HAP-1 (cell line): ENCODE measurements at regions not wholly inside any gene's neighbourhood (a gene's known extent, or its start where the extent isn't known, plus 50 kb on each side); places are given as distances from the start of the nearest gene placed in this dataset.
"Not testable (repeated sequence)": the region's sequence is repeated elsewhere in the genome, so short reads cannot be mapped to it uniquely, and the experiment has no call there.

ENCODE experiments used
- DNase-seq, 2 experiments: peaks; one replicate each; pipeline ENCODE4 v3.0.0-alpha.2; 2016 to 2020; ENCODE audit warnings: low spot score in 2 of 2
- H3K27me3 ChIP-seq: fragments of 250-450 bp; sonication (Bioruptor Pico); 2 replicates; pipeline ENCODE4 v1.5.1; 2020; ENCODE audit warnings: low read depth, mild to moderate bottlenecking, moderate library complexity
- H3K36me3 ChIP-seq: fragments of 250-450 bp; sonication (Bioruptor Pico); replicated peaks from 2 replicates; pipeline ENCODE4 v1.5.1; 2020; ENCODE audit warnings: mild to moderate bottlenecking
- H3K4me1 ChIP-seq: fragments of 250-450 bp; sonication (Bioruptor Pico); 2 replicates; pipeline ENCODE4 v1.5.1; 2020; ENCODE audit warnings: mild to moderate bottlenecking
- H3K4me3 ChIP-seq: fragments of 250-450 bp; sonication (Bioruptor Pico); 2 replicates; pipeline ENCODE4 v1.5.1; 2020; ENCODE audit warnings: mild to moderate bottlenecking, moderate library complexity
- H3K9me3 ChIP-seq: fragments of 250-450 bp; sonication (Bioruptor Pico); 2 replicates; pipeline ENCODE4 v1.5.1; 2020; ENCODE audit warnings: mild to moderate bottlenecking, moderate library complexity
- in situ Hi-C: fragments of 300-500 bp; cut with MboI; formaldehyde crosslinking; loops from 3 replicates; pipeline ENCODE4 v1.14.3; 2020; ENCODE audit warnings: low sequenced_read_pairs, inconsistent platforms, mixed read lengths

DNA sequence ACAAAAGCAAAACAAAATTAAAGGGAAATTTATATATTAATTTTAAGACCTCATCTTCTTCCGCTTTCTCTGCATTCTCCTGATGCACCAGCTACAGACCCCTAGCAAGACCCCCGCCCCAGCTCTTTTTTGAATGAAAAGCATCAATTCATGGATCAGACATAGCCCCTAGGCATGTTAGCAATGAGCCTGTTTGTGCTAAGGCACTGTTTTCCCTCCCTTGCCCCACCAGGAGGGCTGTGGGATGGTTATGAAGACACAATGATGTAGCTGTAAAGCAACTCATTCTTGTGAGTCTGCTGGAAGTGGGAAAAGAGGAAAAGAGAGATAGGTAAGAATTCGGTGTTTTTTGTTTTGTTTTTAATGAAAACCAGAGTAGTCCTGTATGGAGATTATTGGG, 88.5 kb upstream of the ZBTB18 start:
- in situ Hi-C loops, result no loop called here

GRCh38 chr1:243959998-243960397, 91.1 kb upstream of the ZBTB18 start:
- no peak overlapping the region for H3K4me3 ChIP-seq
- DNase-seq, result no peak
- in situ Hi-C loops, result no loop called here
- H3K9me3 ChIP-seq, result no peaks in the 10 kb centered on the region
- H3K4me1 ChIP-seq, result no peaks in the 10 kb centered on the region
- no peaks in the 10 kb centered on the region for H3K36me3 ChIP-seq
- H3K27me3 ChIP-seq, result no peaks in the 10 kb centered on the region

More for the DNA sequence above, 88.5 kb upstream of the ZBTB18 start:
- Histone ChIP-seq H3K9me3 (no peaks in the 10 kb centered on the region), H3K36me3 (no peaks in the 10 kb centered on the region), H3K4me1 (no peaks in the 10 kb centered on the region), H3K4me3 (no peak overlapping the region), H3K27me3 (no peaks in the 10 kb centered on the region)
- DNase-seq, result no peak

DNA sequence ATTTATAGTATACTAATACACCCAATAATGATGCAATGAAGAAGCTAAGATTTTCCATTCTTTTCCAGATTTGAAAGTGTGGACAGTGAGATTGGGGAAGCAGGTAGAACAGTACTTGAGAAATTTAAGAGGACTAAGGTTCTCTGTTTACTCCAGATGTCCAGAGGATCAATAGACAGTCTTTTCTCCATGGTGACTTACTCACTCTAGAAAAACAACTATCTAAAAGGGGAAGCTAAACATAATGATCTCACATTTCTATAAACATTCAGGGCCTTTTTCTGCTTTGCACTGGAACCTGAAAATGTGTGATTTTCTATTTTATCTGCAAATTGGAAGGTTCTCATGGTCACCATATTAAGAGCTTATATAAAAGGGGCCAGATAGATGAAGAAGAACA, 93.9 kb upstream of the ZBTB18 start:
- Histone ChIP-seq H3K36me3 (no peaks in the 10 kb centered on the region), H3K27me3 (no peaks in the 10 kb centered on the region), H3K4me3 (no peak overlapping the region), H3K9me3 (no peaks in the 10 kb centered on the region), H3K4me1 (peaks cover 8% of the 10 kb centered on the region)
- DNase-seq, result no peak
- in situ Hi-C loops, result no loop called here

DNA sequence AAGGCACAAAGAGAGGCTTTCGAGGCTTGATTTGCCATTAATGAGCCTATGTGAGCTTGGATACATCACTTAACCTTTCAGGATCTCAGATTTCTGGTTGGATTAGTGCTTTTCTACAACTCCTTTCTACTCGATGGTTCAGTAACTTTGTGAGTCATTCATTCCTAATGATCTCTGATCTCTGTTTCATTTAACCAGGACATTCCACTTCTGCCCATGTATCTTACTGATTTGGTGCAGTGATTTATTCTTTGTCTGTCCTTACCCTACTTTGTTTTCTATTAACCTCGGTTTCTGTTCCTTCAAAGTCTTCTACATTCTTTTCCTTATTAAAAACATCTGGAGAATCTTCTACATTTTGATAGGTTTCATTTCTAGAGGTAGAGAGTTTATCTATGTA, 94.6 kb upstream of the ZBTB18 start:
- H3K4me3 ChIP-seq, result no peak overlapping the region
- no peaks in the 10 kb centered on the region for H3K9me3 ChIP-seq
- H3K27me3 ChIP-seq, result no peaks in the 10 kb centered on the region
- DNase-seq, result no peak
- H3K36me3 ChIP-seq, result no peaks in the 10 kb centered on the region
- peaks cover 8% of the 10 kb centered on the region for H3K4me1 ChIP-seq
- in situ Hi-C loops, result no loop called here

GRCh38 chr1:243951207-243951606, 99.9 kb upstream of the ZBTB18 start:
- H3K9me3 ChIP-seq, in situ Hi-C loops, DNase-seq: not testable (repeated sequence)

DNA sequence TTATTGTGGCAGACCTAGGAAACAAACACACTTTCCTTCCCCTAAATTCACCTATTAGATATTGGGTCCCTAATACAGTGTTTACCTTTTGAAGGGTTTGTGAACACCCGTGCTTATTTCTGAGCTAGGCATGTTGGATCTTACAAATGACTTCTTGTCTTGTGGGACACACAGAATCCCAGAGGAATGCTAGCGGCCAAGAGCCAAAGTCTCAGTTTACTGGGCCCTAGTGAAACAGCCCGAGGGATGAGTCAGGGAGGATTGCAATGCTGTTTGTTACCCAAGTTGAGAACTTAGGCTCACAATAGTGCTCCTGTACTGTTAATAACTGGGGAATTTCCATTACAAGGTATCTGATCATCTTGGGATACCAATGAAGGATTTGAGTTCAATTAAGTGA, 100.1 kb upstream of the AKT3 start:
- Histone ChIP-seq H3K4me1 (peaks cover 8% of the 10 kb centered on the region), H3K9me3 (no peaks in the 10 kb centered on the region)

More at GRCh38 chr1:243951207-243951606, 99.9 kb upstream of the ZBTB18 start:
- not testable (repeated sequence) for H3K4me3 ChIP-seq, H3K27me3 ChIP-seq, H3K4me1 ChIP-seq, H3K36me3 ChIP-seq

GRCh38 chr1:243946946-243947345, 96.9 kb upstream of the AKT3 start:
- H3K36me3 ChIP-seq, result no peaks in the 10 kb centered on the region
- no peaks in the 10 kb centered on the region for H3K9me3 ChIP-seq
- H3K4me3 ChIP-seq, result no peak overlapping the region
- in situ Hi-C loops, result no loop called here
- DNase-seq, result peak in 1 of 2 experiments; percentile 38
- no peaks in the 10 kb centered on the region for H3K4me1 ChIP-seq
- no peaks in the 10 kb centered on the region for H3K27me3 ChIP-seq

More for the DNA sequence above, 100.1 kb upstream of the AKT3 start:
- Histone ChIP-seq H3K36me3 (no peaks in the 10 kb centered on the region), H3K27me3 (no peaks in the 10 kb centered on the region), H3K4me3 (no peak overlapping the region)
- in situ Hi-C loops, result no loop called here
- no peak for DNase-seq

- no peak overlapping the region for H3K4me3 ChIP-seq
- H3K9me3 ChIP-seq, result no peaks in the 10 kb centered on the region
- DNase-seq, result no peak
- H3K27me3 ChIP-seq, result no peaks in the 10 kb centered on the region
- H3K36me3 ChIP-seq, result no peaks in the 10 kb centered on the region
- in situ Hi-C loops, result no loop called here
- H3K4me1 ChIP-seq, result no peaks in the 10 kb centered on the region
Measured at GRCh38 chr1:243946253-243946652, 96.2 kb upstream of the AKT3 start.

DNA sequence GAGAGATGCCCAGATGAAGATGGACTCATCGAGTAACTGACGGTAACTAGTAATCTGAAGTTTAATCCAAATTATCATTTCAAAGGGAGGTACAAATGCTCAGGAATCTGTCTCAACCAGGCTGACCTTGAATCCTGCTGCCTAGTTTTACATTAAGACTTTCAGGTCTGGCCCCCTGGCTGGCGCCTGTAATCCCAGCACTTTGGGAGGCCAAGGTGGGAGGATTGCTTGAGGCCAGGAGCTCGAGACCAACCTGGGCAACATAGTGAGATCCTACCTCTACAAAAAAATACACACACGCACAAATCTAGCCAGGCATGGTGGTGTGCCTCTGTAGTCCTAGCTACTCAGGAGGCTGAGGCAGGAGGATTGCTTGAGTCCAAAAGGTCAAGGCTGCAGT, 95.7 kb upstream of the AKT3 start:
- in situ Hi-C loops, result no loop called here
- peak in 1 of 2 experiments; percentile 19 for DNase-seq

GRCh38 chr1:243944429-243945160, 94.6 kb upstream of the AKT3 start:
- DNase-seq, result no peak
- H3K27me3 ChIP-seq, result no peaks in the 10 kb centered on the region
- no peaks in the 10 kb centered on the region for H3K36me3 ChIP-seq
- in situ Hi-C loops, result no loop called here
- H3K9me3 ChIP-seq, result no peaks in the 10 kb centered on the region
- no peak overlapping the region for H3K4me3 ChIP-seq
- H3K4me1 ChIP-seq, result no peaks in the 10 kb centered on the region

More for the DNA sequence above, 95.7 kb upstream of the AKT3 start:
- H3K27me3 ChIP-seq, result no peaks in the 10 kb centered on the region
- no peaks in the 10 kb centered on the region for H3K9me3 ChIP-seq
- H3K36me3 ChIP-seq, result no peaks in the 10 kb centered on the region
- no peak overlapping the region for H3K4me3 ChIP-seq
- H3K4me1 ChIP-seq, result no peaks in the 10 kb centered on the region

DNA sequence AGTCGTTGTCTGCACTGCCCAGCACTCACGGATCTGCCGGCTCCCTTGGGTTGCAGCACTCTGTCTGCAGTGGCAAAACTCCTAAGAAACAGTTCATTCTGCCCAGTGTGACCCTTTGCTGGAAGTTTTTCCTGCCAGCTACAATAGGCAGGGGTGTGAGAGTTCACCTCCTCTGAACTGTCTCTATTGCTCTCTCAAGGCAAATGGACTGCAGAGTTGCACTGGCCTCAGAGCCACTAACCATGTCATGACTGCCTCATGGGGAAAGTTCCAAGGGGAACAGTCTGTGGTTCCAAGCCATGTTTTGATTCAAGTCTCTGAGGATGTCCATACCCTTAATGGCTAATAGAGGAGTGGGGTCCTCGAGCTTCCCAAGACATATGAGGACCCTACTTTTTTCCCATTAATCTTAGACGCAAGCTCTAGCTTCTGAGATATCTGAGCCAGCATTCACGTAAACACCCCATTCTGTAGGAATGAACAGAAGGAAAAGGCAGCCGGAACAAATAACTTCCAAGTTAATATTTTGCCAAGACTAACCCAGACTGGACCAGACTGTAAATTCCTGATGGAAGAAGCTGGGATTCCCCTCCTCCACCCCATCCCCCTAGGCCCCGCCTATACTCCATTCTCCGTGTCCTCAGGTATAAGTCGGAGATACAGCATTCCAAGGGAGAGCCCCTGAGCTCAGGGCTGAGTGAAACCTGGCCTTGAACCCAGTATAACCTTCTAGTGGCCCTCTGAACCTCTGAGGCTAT, 93.8 kb upstream of the AKT3 start:
- in situ Hi-C loops, result no loop called here
- H3K4me1 ChIP-seq, result no peaks in the 10 kb centered on the region; the same call in 1 of the 2 replicates
- no peaks in the 10 kb centered on the region for H3K9me3 ChIP-seq
- no peak overlapping the region for H3K4me3 ChIP-seq
- H3K36me3 ChIP-seq, result no peaks in the 10 kb centered on the region
- no peak for DNase-seq
- no peaks in the 10 kb centered on the region for H3K27me3 ChIP-seq

DNA sequence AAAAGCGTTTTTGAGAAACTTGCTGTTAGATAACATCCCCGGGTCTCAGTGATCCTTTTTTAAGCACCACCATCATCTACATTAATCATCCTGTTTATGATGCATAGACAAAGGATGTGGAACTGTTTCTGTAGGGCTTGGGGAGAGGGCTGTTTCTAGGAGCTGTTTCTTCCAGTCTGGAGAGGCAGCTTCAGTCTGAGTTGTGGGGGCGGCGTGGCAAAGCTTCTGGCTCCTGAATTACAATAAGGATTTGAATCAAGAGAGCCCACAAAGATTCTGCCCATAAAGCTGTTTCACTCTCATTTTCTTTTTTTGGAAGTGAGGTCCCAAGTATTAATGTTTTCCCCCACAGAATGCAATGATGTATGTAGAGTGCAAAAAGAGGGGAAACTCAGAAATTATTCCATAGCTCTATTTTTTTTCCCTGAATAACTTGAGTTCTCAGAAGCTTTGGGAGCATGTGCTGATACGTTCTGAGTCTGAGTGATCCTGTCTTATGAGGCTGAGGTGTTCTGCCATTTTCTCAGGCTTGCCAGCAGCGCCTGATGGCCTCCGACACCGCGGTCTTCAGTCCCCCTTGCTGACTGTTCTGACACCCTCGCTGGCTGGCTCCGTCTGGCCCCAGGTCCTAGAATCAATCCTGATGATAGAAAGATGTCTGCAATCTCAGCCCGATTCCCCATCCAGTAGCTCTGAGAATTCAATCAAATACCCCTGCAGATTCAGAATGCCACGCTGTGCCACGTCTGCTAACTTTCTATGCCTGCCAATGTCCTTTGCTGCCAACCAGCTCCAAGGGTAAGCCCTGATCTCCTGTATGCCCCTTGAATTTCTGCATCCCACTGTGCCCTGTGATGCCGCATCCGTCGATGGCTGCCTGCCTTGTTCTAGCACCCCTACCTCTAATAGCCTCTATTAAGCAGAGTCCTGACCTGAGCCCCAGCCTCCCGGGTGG, 92.4 kb upstream of the AKT3 start:
- in situ Hi-C loops, result no loop called here

DNA sequence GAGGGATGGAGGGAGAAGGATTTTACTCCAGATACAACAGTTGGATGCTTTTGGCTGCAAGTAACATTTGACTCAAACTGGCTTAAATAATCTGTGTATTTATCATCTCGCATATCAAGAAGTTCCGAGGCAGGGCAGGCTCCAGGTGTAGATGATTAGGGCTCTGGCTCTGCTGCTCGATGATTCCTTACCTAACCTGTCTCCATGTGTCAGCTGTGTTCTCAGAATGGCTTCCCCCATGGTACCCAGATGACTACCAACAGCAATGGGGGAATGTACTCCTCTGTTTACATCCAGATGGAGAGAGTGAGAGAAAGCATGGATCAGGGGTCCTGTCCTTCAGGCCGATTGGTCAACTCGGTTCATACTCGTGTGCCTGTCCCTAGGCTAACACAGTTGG, 90.4 kb upstream of the AKT3 start:
- Histone ChIP-seq H3K27me3 (no peaks in the 10 kb centered on the region), H3K9me3 (no peaks in the 10 kb centered on the region), H3K4me1 (no peaks in the 10 kb centered on the region; the same call in 1 of the 2 replicates), H3K36me3 (no peaks in the 10 kb centered on the region), H3K4me3 (no peak overlapping the region)
- in situ Hi-C loops, result no loop called here
- DNase-seq, result no peak

More for the DNA sequence above, 92.4 kb upstream of the AKT3 start:
- no peaks in the 10 kb centered on the region for H3K36me3 ChIP-seq
- no peak for DNase-seq
- H3K4me1 ChIP-seq, result no peaks in the 10 kb centered on the region; the same call in 1 of the 2 replicates
- no peaks in the 10 kb centered on the region for H3K27me3 ChIP-seq
- no peaks in the 10 kb centered on the region for H3K9me3 ChIP-seq
- no peak overlapping the region for H3K4me3 ChIP-seq
